ENCODE measurements at regions not wholly inside any gene's neighbourhood (a gene's known extent, or its start where the extent isn't known, plus 50 kb on each side); places are given as distances from the start of the nearest gene placed in this dataset.
A peak's percentile ranks its signal among the peaks of the same experiment; 100 is the strongest.

GRCh38 chr13:39970177-39970846 is 314.9 kb downstream of the COG6 start:
- DNase-seq (ENCODE audit: low read depth) = no peak

DNA sequence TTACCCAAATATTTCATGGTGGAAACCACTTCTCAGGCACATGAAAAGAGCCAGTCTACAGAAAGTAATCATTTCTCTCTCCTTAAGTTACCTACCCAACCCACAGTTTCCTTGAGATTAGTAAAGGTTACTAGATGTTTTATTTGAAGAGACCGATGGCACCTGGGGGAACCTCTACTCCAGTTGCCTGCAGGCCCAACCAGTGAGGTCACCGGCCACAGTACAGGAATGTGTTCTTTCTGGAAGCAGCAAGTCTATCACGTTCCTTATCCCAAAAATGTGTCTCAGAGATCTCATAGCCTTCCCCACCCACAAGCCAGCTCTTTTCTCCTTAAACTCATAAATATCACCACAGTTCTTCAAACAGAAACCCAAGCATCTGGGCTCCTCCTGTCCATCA is 316.1 kb downstream of the COG6 start:
- no peak for DNase-seq (ENCODE audit: low read depth)

DNA sequence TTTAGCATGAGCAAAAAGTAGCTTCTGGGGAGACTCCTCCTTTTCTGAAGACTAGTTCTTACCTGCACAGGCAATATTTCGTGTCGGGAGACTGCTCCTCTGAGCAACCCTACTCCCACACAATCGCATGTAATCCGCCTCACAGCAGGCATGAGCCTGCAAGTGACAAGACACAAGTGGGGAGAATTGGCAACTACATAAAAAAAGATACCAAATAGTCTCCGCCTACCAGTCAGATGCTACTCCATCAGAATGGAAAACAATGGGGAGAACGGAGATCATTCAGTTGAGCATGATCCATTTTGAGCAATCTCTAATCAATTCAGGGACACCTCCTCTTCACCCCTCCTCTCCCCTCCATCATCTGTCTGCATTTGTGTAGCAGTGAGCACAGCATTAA is 321.0 kb downstream of the COG6 start:
- no peak for DNase-seq (ENCODE audit: low read depth)

DNA sequence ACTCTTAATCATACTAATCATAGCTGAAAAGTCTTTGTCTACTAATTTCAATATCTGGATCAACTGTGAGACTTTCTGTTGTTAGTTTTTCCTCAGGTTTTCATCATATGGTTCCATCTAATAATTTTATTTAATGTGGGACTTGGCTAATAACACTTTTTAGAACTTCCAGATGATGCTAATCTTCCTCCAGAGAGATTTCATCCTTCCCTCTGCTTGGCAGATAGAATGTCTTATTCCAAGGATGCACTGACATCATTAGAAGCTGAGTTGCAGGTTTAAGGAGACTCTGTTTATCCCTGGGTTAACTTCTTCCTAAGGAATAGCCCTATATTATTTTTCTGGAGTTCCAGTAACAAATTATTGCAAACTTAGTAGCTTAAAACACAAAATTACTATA is 325.6 kb downstream of the COG6 start:
- no peak for DNase-seq (ENCODE audit: low read depth)

DNA sequence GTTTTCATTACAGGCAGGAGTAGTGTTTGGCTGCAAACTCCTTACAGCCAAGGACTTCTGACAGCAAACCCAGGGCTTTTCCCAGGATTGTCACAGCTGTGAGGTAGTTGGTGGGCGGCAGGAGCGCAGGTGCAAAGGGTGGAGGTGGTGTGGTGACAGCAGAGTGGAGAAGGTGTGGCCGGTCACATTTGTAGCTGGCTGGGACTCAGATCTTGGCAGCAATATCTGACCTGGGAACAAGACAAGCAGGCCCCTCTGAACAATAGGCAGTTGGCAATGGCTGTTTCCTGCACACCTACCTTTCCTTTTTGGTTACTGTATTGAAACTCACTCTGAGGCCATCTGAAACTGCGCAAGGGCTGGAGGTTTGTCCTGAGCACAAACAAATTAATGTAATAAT is 327.3 kb downstream of the COG6 start:
- no peak for DNase-seq (ENCODE audit: low read depth)

DNA sequence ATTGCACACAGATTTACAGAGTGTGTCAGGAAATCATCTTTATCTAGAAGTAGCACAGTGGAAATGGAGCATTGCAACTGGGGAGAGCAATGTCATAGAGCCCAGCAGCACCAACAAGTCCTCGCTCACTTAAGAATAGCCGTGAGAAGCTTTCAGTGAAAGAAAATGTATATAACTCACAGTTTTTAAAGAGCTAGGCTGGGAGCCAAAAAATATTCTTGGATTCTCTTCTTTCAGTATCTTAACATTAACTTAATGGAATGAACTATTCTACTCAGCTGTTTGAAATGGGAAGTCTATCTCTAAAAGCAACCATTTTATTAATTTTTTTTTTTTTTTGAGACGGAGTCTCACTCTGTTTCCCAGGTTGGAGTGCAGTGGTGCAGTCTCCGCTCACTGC is 329.6 kb downstream of the COG6 start:
- DNase-seq (ENCODE audit: low read depth) = no peak

GRCh38 chr13:39988351-39988750 is 332.9 kb downstream of the COG6 start:
- DNase-seq (ENCODE audit: low read depth) = no peak

DNA sequence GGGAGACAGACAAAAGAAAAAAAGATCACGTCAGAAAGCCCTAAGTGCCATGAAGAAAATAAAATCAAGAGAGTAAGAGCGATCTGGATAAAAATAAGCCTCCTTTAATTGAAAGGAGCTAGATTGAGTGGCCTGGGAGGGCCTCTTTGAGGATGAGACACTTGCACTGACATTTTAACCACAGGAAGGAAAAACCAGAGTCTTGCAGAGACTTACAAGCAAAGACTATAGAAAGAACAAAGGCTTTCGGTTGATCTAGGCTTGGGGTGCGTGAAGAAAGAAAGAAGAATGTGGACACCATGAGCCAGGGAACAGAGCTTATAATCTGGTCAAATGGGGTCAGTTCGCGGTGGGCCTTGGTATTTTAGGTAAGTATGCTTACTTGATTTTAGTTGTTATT is 342.7 kb downstream of the COG6 start:
- no peak for DNase-seq (ENCODE audit: low read depth)

DNA sequence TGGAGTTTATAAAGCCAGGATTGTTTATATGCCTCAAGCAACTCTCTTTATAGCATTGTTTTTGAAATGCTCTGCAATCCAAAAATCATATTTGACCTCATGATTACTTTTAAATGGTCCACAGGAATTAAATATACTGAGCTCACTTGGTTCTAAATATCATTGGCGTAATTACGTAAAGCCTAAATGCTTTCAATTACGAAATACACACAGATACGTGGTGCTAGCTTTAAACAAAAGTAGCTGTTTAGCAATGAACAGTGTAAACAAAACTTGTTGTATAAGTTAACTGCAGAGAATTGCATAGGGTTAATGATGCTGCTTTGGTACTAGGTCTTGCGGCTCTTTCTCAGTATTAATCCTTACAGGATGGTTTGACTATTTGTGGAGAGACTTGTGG is 346.6 kb downstream of the COG6 start:
- no peak for DNase-seq (ENCODE audit: low read depth)

GRCh38 chr13:40013554-40013953 is 358.1 kb downstream of the COG6 start:
- DNase-seq (ENCODE audit: low read depth) = no peak

DNA sequence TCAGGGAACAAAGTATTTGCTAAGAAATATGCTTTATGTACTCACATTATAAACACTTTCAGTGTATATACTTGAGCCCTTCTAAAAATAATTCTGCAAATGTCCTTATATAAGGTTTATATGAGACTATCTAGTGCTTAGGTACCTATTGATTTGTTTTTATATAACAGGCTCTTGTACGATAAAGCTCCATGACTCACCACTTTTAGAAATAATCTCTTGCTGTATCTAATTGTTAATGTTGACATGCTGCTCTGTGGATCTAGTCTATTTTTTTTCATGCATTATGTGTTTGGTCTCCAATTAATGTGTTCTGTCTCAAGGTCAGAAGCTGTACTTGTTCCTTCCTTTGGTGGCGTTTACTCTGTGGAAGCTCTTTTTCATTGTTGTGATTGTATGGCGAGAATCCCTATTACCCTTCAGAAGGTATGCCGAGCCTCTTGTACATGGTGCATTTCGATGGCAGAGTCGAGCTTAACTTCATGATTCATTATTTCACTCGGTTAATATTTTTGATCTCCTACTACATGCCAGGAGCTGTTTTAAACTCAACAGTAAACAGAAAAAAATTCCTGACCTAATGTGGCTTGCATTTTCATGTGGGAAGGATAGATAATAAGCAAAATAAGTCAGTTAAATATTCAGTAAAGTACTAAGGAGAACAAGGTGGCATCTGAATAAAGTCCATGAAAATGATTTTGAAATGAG is 361.6 kb downstream of the COG6 start:
- no peak for DNase-seq (ENCODE audit: low read depth)

DNA sequence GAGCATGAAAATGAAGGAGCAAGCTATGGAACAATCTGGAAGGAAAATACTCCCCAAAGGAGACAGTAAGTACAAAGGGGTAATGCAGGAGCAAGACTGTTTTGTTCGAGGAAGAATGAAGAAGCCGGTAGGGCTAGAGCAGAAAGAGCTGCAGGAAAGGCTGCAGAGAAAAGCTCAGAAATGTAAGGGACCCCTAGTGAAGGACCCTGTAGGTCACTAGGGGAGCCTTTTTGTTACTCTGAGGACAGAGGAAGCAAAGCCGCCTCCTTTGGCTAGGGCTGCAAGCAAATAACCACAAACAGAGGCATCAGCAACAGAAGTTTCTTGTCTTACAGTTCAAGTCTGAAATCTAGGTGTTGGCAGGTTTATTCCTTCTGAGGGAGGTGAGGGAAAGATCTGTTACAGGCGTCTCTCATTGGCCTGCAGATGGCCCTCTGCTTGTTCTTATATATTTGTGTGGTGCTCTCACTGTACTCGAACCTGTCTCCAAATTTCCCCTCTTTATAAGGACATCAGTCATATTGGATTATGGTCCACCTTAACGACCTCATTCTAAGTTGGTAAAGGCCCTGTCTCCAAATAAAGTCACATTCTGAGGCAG is 362.3 kb downstream of the COG6 start:
- no peak for DNase-seq (ENCODE audit: low read depth)

GRCh38 chr13:40023595-40024203 is 368.2 kb downstream of the COG6 start:
- no peak for DNase-seq (ENCODE audit: low read depth)

DNA sequence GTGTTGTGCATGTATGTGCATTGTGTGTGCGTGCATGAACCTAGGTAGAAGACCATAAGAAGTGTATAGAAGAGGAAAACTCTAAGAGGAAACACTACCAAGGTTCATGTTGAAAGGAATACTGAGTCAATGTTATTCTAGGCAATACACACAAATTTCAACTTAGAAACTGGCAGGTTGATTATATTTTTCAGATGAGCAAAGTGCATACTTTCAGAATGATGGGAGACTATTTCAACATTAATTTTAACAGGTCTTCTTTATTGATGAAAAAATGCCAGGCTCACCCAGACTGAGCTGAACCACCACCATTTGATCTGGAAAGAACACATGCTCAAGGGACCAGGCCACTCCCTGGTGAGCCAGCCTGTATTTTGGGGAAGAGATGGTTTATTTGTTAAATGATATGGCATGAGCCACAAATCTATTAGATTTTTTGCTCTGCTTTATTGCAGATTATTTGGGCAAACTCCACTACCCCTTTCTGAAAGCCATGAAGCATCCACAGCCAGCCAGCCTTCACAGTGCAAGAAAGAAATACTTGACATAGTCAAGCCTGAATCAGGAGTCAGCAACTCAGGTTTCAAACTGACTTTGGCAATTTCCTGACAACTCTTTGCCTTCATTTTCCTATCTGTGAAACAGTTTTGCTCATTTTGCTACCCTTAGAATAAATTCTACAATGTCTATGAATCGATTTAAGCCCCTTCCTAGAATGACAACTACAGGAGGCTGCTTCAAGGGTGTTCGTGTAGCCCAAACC is 368.9 kb downstream of the COG6 start:
- DNase-seq (ENCODE audit: low read depth) = no peak

DNA sequence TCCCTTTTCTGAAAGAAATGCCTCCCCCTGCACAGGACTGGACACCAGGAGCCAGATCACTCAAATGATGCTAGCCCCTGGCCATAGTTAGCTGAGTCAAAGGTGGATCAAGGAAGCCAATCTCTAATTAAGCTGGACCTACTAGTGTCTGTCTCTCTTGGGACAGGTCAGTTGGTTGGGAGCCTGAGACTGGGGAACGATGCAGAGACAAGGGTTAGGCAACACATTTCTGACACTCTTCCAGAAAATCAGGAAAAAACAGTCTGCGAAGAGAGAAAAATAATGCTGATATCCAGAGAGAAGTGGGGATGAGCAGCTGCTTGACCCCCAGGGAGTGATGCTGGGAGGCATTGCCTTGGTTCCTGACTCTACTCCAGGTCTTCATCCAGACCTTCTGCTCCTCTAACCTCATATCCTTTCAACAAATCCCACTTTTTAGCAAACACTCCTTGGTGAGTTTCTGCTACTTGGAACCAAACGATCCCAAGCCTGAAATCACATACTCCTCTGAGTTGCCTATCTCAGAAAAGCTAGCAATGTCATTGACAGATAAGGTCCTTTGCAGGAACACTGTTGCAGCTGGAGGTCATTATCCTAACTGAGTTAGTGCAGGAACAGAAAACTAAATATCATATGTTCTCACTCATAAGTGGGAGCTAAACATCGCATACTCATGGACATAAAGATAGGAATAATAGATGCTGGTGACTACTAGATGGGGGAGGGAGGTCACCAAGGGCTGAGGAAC is 369.7 kb downstream of the COG6 start:
- DNase-seq (ENCODE audit: low read depth) = no peak

DNA sequence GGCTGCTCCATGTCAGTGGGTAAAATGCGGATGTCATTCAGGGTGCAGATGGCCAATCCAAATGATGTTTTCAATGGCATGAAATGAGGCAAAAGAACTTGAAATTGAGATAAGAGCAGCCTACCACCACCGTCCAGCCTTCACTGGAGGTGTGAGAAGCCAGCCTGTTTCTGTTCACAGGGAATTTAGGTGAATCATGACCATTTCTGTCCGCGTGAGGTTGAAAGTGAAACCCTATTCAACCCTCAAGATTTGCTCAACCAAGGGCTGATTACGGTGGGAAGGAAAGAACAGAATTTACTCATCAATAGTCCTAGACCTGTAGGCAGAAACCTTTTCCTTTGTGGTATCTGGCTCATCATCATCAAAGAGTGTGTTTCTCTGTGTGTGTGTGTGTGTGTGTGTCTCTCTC is 370.7 kb downstream of the COG6 start:
- DNase-seq (ENCODE audit: low read depth) = no peak

GRCh38 chr13:40026741-40027140 is 371.3 kb downstream of the COG6 start:
- DNase-seq (ENCODE audit: low read depth) = no peak

- peak; percentile 18 for DNase-seq (ENCODE audit: low read depth)
Measured at GRCh38 chr13:40028446-40028845, 373.0 kb downstream of the COG6 start.

DNA sequence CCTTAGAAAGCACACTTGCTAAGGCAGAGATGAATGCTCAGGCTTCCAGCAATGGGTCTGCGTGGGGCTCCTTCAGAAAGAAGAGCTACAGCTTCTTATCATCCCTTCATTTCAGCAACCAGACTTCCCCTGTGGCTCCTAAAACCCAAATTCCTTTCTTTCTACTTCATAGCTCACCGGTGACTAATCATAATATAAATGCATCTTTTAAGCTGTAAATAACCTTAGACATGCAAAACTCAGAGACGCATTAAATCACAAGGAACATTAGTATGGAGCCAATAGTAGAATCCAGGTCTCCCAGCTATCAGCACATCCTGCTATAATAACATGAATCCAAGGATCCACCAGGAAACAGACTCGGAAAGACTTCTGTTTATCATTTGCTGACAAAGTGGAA is 375.6 kb downstream of the COG6 start:
- DNase-seq (ENCODE audit: low read depth) = peak; percentile 62

DNA sequence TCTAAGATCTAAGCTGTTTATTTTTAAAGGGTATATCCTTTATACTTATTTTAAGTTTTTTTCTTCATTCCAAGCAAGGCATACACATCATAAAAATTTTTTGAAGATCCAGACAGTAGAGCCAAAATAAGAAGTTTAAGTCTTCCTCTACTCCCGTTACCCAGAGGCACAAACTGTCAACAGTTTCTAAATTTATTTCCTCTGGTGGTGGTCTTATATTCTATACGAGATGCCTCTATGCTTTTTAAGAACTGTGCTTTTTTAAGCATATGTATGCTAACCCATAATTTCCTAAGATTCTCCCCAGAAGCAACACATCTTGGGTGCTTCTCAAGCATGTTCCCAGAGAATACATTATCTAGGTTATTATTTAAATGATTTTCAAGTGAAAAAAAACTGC is 383.6 kb downstream of the COG6 start:
- no peak for DNase-seq (ENCODE audit: low read depth)

- DNase-seq (ENCODE audit: low read depth) = no peak
Measured at GRCh38 chr13:40042991-40043390, 387.5 kb downstream of the COG6 start.

DNA sequence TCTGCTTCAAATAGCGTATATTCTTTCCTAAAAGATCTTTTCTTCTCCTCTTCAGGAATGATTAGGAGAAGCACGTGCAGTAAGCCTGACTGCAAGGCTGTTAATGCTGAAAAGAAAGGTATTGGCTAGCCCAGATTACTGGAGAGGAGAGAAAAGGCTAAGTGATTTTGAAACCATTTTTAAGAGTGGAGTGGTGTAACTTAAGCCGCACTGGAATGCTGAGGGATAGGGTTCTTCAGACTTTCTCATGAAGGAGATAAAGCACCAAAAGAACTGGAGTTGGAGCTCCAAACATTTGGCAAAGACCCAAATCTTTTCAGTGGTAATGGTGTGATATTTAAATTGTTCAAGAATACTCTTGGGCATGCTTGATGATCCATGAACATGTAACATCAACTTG is 388.3 kb downstream of the COG6 start:
- no peak for DNase-seq (ENCODE audit: low read depth)

Measured in EH (cell line).